Colonic mucosa (tissue), 4 donors: ENCODE measurements at regions not wholly inside any gene's neighbourhood (a gene's known extent, or its start where the extent isn't known, plus 50 kb on each side); places are given as distances from the start of the nearest gene placed in this dataset.

Experiments used
- DNase-seq: peaks from one replicate; pipeline ENCODE4 v3.0.0-alpha.2; 2020
- H3K27ac ChIP-seq: fragments of 200-600 bp; one replicate; pipeline ENCODE4 v1.8.0; 2021
- H3K27me3 ChIP-seq: fragments of 200-600 bp; one replicate; pipeline ENCODE4 v1.8.0; 2021
- H3K36me3 ChIP-seq: fragments of 200-600 bp; one replicate; pipeline ENCODE4 v1.8.0; 2021
- H3K4me1 ChIP-seq: fragments of 200-600 bp; one replicate; pipeline ENCODE4 v1.8.0; 2021; ENCODE audit warnings: mild to moderate bottlenecking
- H3K4me3 ChIP-seq: fragments of 200-600 bp; one replicate; pipeline ENCODE4 v1.8.0; 2021
- H3K9ac ChIP-seq, 2 donors: one replicate each; pipeline ENCODE4 v1.7.0; 2013; ENCODE audit warnings: control low read depth in 2 of 2, low read depth in 2 of 2, low read length in 2 of 2
- H3K9me3 ChIP-seq: fragments of 200-600 bp; one replicate; pipeline ENCODE4 v1.8.0; 2021
- CTCF ChIP-seq: fragments of 200-600 bp; IDR thresholded peaks from one replicate; pipeline ENCODE4 v1.8.0; 2022; ENCODE audit warnings: antibody characterized with exemption, mild to moderate bottlenecking
- intact Hi-C: fragments of 100-400 bp; cut with DNase I; formaldehyde crosslinking; loops from one replicate; pipeline ENCODE4 v1.14.1; 2022
- donor health status: healthy.
- donor health status: DM: no; HTN: no; CAD: no.
- donor health status: DM: no; HTN: no; CAD: no.

- Histone ChIP-seq H3K9me3 (no peaks in the 10 kb centered on the region), H3K27me3 (no peaks in the 10 kb centered on the region), H3K27ac (no peak overlapping the region), H3K9ac (no peak overlapping the region), H3K4me1 (no peaks in the 10 kb centered on the region), H3K36me3 (no peaks in the 10 kb centered on the region), H3K4me3 (no peak overlapping the region)
- no peak for TF ChIP-seq CTCF
- no peak for DNase-seq
- intact Hi-C loops, result no loop called here
Observed at GRCh38 chr10:128438417-128439063, 312.3 kb upstream of the MKI67 start.

DNA sequence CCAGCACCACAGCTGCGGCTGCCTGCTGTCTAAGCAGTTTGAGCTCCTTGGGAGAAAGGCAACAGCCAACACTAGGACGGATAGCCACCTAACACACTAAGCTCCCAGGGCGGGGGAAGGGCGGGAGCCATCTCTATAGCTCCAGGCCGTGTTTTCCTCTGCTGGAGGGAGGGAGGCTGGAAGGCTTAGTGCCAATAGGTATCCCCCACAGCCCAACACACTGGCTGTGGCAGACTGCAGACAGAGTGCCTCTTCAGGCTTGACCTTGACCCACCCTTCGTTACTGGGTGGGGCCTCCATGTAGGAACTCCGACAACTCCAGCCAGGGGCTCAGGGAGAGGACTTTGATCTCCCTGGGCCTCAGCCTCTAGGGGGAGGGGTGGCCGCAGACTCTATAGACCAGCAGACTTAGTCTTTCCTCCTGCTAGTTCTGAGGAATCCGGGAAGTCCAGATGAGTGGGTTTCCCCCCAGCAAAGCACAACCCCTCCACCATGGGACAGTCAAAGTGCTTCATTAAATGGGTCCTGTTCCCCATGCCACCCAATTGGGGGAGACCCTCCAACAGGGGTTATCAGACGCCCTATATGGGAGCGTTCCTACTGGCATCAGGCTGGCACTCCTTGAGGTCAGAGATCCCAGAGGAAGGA lies 314.4 kb upstream of the MKI67 start:
- no peaks in the 10 kb centered on the region for H3K9me3 ChIP-seq
- H3K4me1 ChIP-seq, result no peaks in the 10 kb centered on the region
- H3K4me3 ChIP-seq, result no peak overlapping the region
- no peak overlapping the region for H3K27ac ChIP-seq
- H3K36me3 ChIP-seq, result no peaks in the 10 kb centered on the region
- no peak for DNase-seq
- intact Hi-C loops, result no loop called here
- H3K9ac ChIP-seq, result no peak overlapping the region
- no peak for TF ChIP-seq CTCF
- no peaks in the 10 kb centered on the region for H3K27me3 ChIP-seq

DNA sequence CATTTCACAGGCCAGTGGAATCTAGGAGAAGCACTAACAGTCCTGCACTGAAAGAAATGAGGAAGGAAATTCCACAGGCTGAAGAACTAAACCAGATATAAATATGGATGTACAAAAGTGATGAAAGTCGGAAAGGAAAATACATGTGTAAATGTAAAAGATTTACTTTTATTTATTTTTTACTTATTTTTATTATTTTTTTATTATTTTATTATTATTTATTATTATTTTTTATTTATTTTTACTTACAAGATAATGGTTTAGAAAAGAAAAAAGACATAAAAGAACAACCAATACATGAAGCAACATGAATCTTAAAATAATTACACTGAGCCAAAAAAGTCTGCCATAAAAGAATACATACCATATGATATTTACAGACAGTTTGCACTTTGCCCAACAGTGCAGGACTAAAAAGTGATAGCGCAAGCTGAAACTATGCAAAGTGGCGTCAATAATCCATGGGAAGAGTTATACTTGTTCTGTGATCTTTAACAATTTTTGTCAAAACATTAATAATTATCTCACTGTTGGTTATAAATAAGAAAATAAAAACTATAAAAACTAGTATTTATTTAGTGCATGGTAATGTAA lies 317.8 kb upstream of the MKI67 start:
- H3K4me3 ChIP-seq, result no peak overlapping the region
- no peak for TF ChIP-seq CTCF

GRCh38 chr10:128448796-128449195 lies 322.6 kb upstream of the MKI67 start:
- intact Hi-C loops, result no loop called here
- H3K27me3 ChIP-seq, result no peaks in the 10 kb centered on the region
- H3K4me1 ChIP-seq, result no peaks in the 10 kb centered on the region
- H3K4me3 ChIP-seq, result no peak overlapping the region
- no peaks in the 10 kb centered on the region for H3K36me3 ChIP-seq
- DNase-seq, result no peak
- H3K9me3 ChIP-seq, result no peaks in the 10 kb centered on the region
- H3K27ac ChIP-seq, result no peak overlapping the region
- H3K9ac ChIP-seq, result no peak overlapping the region
- TF ChIP-seq CTCF, result no peak

More for the DNA sequence above, 317.8 kb upstream of the MKI67 start:
- intact Hi-C loops, result no loop called here
- Histone ChIP-seq H3K27ac (no peak overlapping the region), H3K4me1 (no peaks in the 10 kb centered on the region), H3K36me3 (no peaks in the 10 kb centered on the region), H3K9me3 (no peaks in the 10 kb centered on the region), H3K27me3 (no peaks in the 10 kb centered on the region), H3K9ac (no peak overlapping the region)
- DNase-seq, result no peak

DNA sequence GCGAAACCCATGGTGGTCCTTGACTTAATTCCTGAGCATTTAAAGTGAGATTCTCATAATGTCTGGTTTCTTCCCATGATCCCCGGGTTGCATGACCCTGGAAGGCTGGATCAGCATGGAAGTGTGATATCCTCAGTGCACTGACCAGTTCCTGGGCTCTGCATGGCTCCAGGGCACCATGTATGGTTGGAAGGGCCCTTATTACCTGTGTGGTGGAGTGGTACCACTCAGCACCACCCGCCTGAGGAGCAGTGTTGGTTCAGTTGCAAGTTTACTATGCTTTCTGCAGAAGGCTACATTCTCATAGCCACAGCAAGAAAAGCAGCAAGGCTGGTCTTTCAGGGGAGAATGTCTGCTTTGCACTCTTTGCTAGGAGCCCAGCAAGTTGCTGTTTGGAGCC lies 325.7 kb upstream of the MKI67 start:
- no peak for TF ChIP-seq CTCF

More for the DNA sequence above, 325.7 kb upstream of the MKI67 start:
- H3K4me3 ChIP-seq, result no peak overlapping the region
- no peaks in the 10 kb centered on the region for H3K36me3 ChIP-seq
- no peaks in the 10 kb centered on the region for H3K4me1 ChIP-seq
- no peaks in the 10 kb centered on the region for H3K27me3 ChIP-seq
- no peak overlapping the region for H3K9ac ChIP-seq
- no peak overlapping the region for H3K27ac ChIP-seq
- DNase-seq, result no peak
- no peaks in the 10 kb centered on the region for H3K9me3 ChIP-seq
- intact Hi-C loops, result no loop called here
